Kidney glomerular epithelial cell (primary cell): ENCODE measurements at regions not wholly inside any gene's neighbourhood (a gene's known extent, or its start where the extent isn't known, plus 50 kb on each side); places are given as distances from the start of the nearest gene placed in this dataset.
"Not testable (repeated sequence)": the region's sequence is repeated elsewhere in the genome, so short reads cannot be mapped to it uniquely, and the experiment has no call there.

ENCODE experiments used
- DNase-seq: peaks from one replicate; lab custom pipeline; 2025; lab: John Stamatoyannopoulos, UW

DNA sequence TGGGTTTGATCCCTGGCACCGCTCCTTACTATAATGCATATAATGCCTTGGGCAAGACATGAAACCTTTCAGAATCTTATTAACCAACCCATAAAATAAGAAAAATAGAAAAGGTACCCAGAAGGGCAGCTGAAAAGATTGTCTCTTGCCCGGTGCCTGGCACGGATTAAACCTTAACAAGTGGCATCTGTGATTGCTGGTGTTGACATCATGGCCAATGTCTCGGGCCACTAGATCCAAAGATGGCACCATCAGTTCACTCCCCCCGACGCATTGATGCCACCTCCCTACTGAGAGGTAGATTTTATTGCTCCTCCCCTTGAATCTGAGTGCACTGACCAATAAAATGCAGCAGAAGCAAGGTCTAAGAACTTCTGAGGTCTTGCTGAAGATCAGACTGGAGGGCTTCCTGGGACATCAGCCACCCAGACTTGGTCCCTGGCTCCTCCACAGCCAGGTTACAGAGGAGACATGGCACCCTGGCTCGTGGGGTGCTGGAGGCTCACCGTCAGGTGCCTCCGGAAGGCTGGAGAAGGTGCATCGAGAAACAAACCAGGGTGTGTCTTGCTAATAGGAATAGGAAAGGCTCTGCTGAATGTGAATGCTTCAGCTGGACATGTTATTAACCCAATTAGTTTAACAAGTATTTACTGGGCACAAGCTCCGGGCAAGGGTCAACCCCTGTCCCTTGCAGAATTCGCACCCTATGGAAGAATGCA lies 80.0 kb upstream of the COL5A1 start:
- no peak for DNase-seq

GRCh38 chr9:134562146-134562849 lies 79.3 kb upstream of the COL5A1 start:
- DNase-seq = no peak

GRCh38 chr9:134563397-134563796 lies 78.2 kb upstream of the COL5A1 start:
- no peak for DNase-seq

- no peak for DNase-seq
Observed at GRCh38 chr9:134564431-134565170, 77.0 kb upstream of the COL5A1 start.

GRCh38 chr9:134565316-134565915 lies 76.2 kb upstream of the COL5A1 start:
- no peak for DNase-seq

DNA sequence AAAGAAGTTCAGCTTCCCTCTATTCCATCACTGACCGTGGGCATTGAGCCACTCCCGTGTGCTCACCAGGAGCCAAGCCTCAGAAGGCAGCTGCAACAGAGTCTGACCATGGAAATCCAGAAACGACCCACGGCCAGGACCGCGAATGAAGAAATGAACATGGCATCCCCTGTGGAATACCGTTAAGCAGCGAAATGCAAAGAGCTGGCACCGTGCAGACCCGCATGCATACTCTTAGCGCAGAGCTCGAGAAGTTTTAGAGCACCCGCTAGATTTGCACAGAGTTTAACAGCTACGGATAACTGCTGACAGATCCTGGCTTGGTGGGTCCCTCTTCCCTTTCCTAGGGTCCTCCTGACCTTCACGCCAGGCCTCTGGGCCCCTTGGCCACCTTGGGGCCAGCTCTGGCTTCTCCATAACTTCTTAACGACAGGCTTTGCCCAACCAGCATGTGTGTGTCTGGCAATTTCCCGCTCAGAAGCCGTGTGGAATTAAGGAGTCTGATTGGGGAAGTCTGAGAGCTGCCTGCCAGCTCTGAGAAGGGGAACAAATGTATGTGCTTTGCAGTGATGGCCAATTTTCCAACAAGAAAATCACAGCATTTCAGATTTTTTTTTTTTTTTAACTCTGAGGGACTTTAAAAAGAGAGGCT lies 75.3 kb upstream of the COL5A1 start:
- no peak for DNase-seq

DNA sequence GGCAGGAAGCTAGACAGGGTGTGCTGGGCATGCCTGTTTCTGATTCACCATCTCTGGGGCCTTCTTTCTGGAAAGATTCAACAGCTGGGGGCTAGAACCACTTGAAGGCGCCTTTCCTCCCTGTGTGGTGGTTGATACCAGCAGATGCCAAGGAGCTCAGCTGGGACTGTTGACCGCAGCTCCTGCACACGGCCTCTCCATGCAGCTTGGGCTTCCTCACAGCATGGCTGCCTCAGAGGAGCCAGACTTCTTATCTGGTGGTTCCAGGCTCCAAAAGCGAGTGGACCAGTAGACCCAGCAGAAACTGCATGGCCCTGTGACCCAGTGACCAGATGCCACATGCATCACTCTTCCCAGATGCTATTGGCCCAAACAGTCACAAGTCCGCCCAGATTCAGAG lies 74.7 kb upstream of the COL5A1 start:
- no peak for DNase-seq

GRCh38 chr9:134568116-134568515 lies 73.5 kb upstream of the COL5A1 start:
- DNase-seq = no peak

GRCh38 chr9:134568811-134569210 lies 72.8 kb upstream of the COL5A1 start:
- no peak for DNase-seq

- no peak for DNase-seq
Observed at GRCh38 chr9:134569626-134570025, 72.0 kb upstream of the COL5A1 start.

DNA sequence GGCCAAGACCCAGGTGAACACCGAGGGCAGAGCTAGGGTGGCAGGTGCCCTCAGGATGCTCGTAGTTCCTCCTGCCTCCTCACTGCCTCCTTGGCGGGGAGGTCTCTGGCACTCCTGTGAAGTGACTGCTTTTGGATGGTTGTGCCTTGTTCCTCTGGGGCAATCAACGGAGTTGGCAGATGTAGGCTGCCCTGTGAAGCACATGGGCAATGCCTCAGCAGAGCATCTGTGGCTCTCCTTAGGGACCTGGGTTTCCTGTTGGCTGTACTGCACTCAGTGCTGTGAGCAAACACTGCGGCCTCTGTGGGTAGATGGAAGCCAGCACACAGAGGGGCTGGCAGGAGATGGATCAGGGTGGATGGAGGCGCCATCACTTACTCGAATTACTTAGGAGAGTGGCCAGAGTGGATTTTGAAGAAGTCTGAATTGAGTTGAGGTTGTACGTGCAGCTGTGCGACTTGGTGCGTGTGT lies 71.4 kb upstream of the COL5A1 start:
- DNase-seq = no peak

- DNase-seq = no peak
Observed at GRCh38 chr9:134570711-134571325, 70.8 kb upstream of the COL5A1 start.

DNA sequence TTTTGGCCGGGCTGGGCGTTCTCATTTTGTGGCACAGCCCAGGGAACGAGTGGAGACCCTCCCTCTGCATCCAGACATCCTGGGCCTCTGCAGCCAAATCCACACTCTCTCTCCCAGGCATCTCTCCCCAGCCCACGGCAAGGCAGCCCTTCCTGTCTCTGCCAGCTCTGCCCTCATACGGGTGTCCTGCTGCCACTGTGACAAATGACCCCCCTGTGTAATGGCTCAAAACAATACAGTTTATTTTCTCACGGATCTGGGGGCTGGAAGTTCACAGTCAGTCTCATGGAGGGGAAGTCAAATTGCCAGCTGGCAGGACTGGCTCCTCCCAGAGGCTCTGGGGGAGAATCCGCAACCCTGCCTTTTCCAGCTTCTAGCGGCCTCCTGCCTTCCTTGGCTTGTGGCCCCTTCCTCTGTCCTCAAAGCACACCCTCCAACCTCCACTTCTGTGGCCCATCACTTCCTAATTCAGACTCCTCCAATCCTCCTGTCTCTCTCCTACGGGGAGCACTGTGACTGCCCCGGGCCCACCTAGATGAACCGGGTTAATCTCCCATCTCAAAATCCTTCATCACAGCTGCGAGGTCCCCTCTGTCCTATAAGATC lies 70.2 kb upstream of the COL5A1 start:
- no peak for DNase-seq

DNA sequence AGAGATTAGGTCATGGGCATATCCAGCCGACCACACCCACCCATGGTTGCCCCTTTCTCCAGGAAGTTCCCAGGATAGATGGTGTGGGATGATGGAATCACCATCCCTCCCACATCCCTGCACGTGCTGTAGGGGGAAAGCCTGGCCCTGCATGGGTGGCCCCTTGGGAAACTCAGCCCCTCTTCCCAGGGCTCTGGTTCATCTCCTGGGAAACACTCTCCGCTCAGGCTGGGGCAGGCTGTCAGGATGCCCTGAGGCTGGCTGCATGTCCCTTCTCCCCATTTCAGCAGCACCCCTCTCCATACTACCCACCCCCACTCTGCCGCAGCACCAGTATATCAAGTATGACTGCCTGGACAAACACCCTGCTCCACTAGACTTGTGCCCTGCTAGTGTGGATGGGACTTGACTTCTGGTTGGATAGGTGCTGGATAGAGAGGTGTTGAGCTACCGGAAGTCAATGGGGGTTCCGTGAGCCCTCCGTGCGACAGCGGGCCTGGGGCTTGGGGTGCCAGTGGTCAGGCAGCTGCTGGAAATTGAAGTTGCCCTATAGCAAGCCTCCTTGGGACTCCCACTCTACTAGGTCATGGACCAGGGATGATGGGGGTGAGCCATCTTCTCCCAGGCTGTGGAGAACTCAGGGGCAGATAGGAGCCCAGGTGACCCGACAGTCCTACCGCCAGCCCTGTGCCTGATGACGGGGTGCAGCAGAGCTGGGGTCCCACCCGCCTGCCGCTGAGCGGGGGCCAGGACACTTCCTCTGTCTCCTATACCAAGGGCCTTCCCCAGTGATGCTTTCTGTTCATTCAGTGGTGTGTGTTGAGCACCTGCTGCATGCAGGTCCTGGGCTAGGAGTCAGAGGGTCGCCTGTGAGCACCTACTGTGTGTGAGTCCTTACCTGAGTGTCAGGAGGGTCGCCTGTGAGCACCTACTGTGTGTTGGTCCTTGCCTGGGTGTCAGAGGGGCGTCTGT lies 69.4 kb upstream of the COL5A1 start:
- no peak for DNase-seq

DNA sequence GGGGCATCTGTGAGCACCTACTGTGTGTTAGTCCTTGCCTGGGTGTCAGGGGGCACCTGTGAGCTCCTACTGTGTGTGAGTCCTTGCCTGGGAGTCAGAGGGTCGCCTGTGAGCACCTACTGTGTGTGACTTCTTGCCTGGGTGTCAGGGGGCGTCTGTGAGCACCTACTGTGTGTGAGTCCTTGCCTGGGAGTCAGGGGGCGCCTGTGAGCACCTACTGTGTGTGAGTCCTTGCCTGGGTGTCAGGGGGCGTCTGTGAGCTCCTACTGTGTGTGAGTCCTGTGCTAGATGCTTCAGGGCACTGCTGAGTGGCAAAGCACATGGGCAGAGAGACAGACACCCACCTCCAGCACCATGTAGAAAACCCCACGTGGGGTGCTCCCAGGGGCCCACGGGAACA lies 66.9 kb upstream of the COL5A1 start:
- DNase-seq = not testable (repeated sequence)

- no peak for DNase-seq
Observed at GRCh38 chr9:134575103-134575900, 66.3 kb upstream of the COL5A1 start.

DNA sequence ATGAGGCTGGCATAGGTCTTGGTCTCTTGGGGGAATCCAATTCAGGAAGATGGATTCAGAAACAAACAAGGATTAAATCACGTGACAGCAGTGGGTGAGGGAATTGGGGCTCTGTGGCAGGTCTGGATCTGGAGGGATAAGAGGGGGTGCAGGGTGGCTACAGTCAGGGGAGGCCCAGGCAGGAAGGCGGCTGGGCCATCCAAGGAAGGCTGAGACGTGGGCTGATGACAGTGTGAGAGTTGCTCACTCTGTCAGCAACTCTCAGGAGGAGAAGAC lies 65.8 kb upstream of the COL5A1 start:
- no peak for DNase-seq

GRCh38 chr9:134585021-134585561 lies 56.5 kb upstream of the COL5A1 start:
- no peak for DNase-seq
